HG03095 (cell line): ENCODE measurements at regions not wholly inside any gene's neighbourhood (a gene's known extent, or its start where the extent isn't known, plus 50 kb on each side); places are given as distances from the start of the nearest gene placed in this dataset.
"Not testable (repeated sequence)": the region's sequence is repeated elsewhere in the genome, so short reads cannot be mapped to it uniquely, and the experiment has no call there.

Experiments
- ATAC-seq: cut with Tn5 transposase; IDR thresholded peaks from one replicate; pipeline ENCODE4 v1.9.1; 2021; ENCODE audit warnings: moderate library complexity; ENCODE audit not compliant: unreplicated experiment

- no peak for ATAC-seq
Observed at GRCh38 chr13:24563087-24563486, 50.5 kb upstream of the PARP4 start.

GRCh38 chr13:24563971-24564370, 51.4 kb upstream of the PARP4 start:
- not testable (repeated sequence) for ATAC-seq

GRCh38 chr13:24564881-24565280, 52.3 kb upstream of the PARP4 start:
- no peak for ATAC-seq

GRCh38 chr13:24567593-24567992, 55.0 kb upstream of the PARP4 start:
- not testable (repeated sequence) for ATAC-seq

- ATAC-seq, result no peak
Observed at GRCh38 chr13:24574847-24575246, 62.3 kb upstream of the PARP4 start.

- not testable (repeated sequence) for ATAC-seq
Observed at GRCh38 chr13:24580315-24580714, 67.7 kb upstream of the PARP4 start.

GRCh38 chr13:24581578-24581977, 69.0 kb upstream of the PARP4 start:
- ATAC-seq, result not testable (repeated sequence)

- ATAC-seq, result not testable (repeated sequence)
Observed at GRCh38 chr13:24591697-24592096, 79.1 kb upstream of the PARP4 start.

- ATAC-seq, result not testable (repeated sequence)
Observed at GRCh38 chr13:24597906-24598670, 82.1 kb upstream of the ATP12A start.

GRCh38 chr13:24599019-24599791, 81.0 kb upstream of the ATP12A start:
- not testable (repeated sequence) for ATAC-seq

GRCh38 chr13:24605923-24606372, 74.3 kb upstream of the ATP12A start:
- ATAC-seq, result no peak

- ATAC-seq, result no peak
Observed at GRCh38 chr13:24606486-24607170, 73.6 kb upstream of the ATP12A start.

GRCh38 chr13:24610956-24611355, 69.3 kb upstream of the ATP12A start:
- ATAC-seq, result no peak

GRCh38 chr13:24612726-24613125, 67.5 kb upstream of the ATP12A start:
- no peak for ATAC-seq

GRCh38 chr13:24613128-24613527, 67.1 kb upstream of the ATP12A start:
- no peak for ATAC-seq

- ATAC-seq, result no peak
Observed at GRCh38 chr13:24613755-24614154, 66.5 kb upstream of the ATP12A start.

GRCh38 chr13:24614306-24615080, 65.7 kb upstream of the ATP12A start:
- ATAC-seq, result no peak

GRCh38 chr13:24615114-24615513, 65.1 kb upstream of the ATP12A start:
- no peak for ATAC-seq

- ATAC-seq, result no peak
Observed at GRCh38 chr13:24615911-24616472, 64.2 kb upstream of the ATP12A start.

GRCh38 chr13:24616514-24616913, 63.7 kb upstream of the ATP12A start:
- no peak for ATAC-seq
